ENCODE measurements at regions not wholly inside any gene's neighbourhood (a gene's known extent, or its start where the extent isn't known, plus 50 kb on each side); places are given as distances from the start of the nearest gene placed in this dataset.

DNA sequence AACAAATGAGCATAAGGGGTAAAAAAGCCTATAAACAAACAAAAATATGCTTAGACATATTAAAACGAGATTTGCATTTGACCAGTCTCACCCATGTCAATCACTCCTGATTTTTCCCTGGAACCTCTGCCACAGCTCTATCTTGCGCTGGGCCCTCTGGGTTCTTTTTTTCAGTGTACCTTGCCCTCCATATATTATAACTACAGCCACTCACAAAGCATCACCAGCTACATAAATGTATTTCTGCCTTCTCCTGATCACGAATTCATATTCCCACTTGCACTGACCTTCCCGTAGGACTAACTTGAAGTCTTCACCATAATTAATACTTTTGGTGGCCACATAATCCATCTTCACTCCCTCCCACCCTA, 395.6 kb upstream of the ROBO2 start:
- no peak for DNase-seq (ENCODE audit: low read depth in 2 of 2)
- TF ChIP-seq, protein P1, sequence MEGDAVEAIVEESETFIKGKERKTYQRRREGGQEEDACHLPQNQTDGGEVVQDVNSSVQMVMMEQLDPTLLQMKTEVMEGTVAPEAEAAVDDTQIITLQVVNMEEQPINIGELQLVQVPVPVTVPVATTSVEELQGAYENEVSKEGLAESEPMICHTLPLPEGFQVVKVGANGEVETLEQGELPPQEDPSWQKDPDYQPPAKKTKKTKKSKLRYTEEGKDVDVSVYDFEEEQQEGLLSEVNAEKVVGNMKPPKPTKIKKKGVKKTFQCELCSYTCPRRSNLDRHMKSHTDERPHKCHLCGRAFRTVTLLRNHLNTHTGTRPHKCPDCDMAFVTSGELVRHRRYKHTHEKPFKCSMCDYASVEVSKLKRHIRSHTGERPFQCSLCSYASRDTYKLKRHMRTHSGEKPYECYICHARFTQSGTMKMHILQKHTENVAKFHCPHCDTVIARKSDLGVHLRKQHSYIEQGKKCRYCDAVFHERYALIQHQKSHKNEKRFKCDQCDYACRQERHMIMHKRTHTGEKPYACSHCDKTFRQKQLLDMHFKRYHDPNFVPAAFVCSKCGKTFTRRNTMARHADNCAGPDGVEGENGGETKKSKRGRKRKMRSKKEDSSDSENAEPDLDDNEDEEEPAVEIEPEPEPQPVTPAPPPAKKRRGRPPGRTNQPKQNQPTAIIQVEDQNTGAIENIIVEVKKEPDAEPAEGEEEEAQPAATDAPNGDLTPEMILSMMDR (IDR thresholded peaks at IDR 0.05; ENCODE audit: low read depth, low read length): no peak
- no peak overlapping the region for H3K4me3 ChIP-seq (replicated peaks in 1 of 2; ENCODE audit: low read depth in 2 of 2, low read length in 2 of 2)

DNA sequence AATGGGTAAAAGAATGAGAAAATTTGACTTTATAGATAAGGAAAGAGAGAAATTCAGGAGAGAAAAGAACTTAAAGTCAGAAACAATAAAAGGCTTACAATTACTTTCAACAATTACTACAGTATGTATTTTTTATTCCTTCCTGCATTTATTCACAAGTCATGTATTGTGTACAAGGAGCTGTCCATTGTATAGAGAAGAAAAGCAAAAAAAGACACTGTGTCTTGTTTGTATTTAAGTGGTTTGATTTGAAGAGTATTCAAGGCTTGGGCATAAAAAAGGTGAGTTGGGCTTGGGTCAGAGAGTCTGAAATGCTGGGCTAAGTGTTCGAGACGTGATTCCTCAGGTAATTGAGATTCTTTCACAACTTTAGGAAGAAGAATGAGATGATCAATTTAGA, 394.2 kb upstream of the ROBO2 start:
- TF ChIP-seq, protein P1 (IDR thresholded peaks at IDR 0.05; ENCODE audit: low read depth, low read length): no peak

DNA sequence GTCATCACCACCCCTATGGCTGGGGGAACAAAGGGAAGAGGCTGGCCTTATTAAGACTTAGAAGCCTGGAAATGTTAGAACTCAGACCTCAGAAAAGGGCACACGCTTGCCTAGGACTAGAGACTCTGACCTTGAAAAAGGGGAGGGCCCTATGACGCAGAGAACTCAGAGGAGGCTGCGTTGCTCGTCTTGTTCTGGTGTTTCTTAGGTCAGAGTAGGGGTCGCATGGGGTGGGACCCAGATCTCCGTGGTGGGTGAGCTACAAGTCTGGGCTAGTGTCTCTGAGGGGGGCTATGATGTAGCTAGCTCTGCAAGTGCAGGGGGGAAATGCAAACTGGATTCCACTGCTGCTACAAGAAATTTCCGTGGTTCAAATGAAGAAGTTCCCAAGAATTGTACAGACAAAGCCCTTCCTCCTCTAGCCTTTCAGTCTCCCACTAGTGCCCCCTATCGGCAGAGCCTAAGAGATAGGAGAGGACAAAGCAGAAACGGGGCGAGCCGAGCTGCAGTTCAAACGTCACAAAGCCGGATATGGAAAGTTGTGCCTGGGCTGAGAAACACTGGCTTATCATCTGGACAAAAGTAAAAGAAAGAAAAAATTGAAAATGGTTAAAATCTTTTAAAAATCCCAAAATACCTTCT, 392.9 kb upstream of the ROBO2 start:
- TF ChIP-seq, protein P1 (IDR thresholded peaks at IDR 0.05; ENCODE audit: low read depth, low read length): no peak
- no peak for DNase-seq (ENCODE audit: low read depth in 2 of 2)
- H3K4me3 ChIP-seq (replicated peaks in 1 of 2; ENCODE audit: low read depth in 2 of 2, low read length in 2 of 2): no peak overlapping the region

More for the DNA sequence above, 394.2 kb upstream of the ROBO2 start:
- H3K4me3 ChIP-seq (replicated peaks in 1 of 2; ENCODE audit: low read depth in 2 of 2, low read length in 2 of 2): no peak overlapping the region
- DNase-seq (ENCODE audit: low read depth in 2 of 2): no peak

DNA sequence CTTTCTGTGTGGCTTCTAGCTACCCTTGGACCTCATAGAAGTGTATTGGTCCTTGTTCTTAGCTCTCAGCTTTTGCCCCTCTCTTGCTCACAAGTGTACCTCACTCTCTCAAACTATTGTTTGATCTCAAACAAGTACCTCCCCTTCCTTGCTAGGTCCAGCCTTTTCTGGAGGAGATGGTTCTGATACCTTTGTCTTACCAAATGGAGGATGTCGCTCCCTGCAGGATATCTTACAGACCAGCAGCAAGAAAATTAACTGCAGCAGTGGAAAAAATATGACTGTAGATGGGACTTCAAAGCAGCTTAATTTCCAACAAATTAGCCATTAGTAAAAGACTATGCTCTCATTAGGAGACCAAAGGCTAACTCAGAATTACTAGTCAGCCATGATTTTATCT, 388.1 kb upstream of the ROBO2 start:
- TF ChIP-seq, protein P1 (IDR thresholded peaks at IDR 0.05; ENCODE audit: low read depth, low read length): no peak
- no peak for DNase-seq (ENCODE audit: low read depth in 2 of 2)
- H3K4me3 ChIP-seq (replicated peaks in 1 of 2; ENCODE audit: low read depth in 2 of 2, low read length in 2 of 2): no peak overlapping the region

DNA sequence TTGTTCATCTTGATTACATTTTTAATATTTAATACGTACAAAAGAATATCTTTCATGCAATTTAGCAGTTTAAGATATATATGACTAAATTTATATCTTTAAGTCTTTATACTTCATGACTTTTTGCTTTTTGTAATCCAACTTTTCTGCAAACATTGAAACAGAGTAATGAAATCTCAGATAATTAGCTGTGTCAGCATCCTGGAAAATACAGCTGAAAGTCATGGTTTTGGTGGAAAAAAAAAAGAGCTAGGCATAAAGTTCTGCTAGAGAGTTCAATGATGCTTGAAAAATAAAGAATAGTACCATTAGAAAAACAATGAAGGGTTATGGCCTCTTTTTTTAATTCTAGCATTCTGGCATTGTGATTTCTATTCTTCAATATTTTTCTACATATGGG, 387.4 kb upstream of the ROBO2 start:
- DNase-seq (ENCODE audit: low read depth in 2 of 2): no peak

DNA sequence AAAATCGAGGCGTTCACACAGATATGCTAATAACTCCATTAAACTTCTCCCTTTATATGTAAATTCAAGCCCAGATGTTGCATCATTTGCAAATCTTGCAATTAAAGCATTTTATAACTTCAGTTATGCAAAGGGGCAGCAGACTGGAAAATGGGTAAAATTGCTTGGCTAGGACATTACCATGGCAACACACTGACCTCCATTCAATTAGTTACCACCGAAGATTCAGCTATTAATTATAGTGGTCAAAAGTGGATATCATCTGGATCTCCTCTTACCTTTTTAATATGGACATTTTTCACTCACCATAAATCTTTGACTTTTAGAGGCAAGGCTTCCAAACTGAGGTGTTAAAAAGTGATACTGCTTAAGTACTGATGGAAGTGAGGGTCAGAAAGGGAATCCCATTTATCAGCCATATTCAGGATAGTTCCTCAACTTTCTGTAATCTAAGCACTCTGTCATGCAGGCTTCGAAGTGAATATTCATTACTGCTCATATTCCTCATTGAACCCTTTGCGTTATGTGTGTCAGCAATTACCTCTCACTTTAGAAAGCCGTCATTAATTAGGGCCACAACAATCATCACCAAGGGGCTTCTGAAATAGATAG, 386.2 kb upstream of the ROBO2 start:
- no peak for DNase-seq (ENCODE audit: low read depth in 2 of 2)
- H3K4me3 ChIP-seq (replicated peaks in 1 of 2; ENCODE audit: low read depth in 2 of 2, low read length in 2 of 2): no peak overlapping the region
- TF ChIP-seq, protein P1 (IDR thresholded peaks at IDR 0.05; ENCODE audit: low read depth, low read length): no peak

More for the DNA sequence above, 387.4 kb upstream of the ROBO2 start:
- TF ChIP-seq, protein P1 (IDR thresholded peaks at IDR 0.05; ENCODE audit: low read depth, low read length): no peak
- no peak overlapping the region for H3K4me3 ChIP-seq (replicated peaks in 1 of 2; ENCODE audit: low read depth in 2 of 2, low read length in 2 of 2)

All from cardiac fibroblast (primary cell).